Activated naive CD4-positive, alpha-beta T cell treated with anti-CD3 and anti-CD28 coated beads for 36 hours (primary cell): ENCODE measurements at regions not wholly inside any gene's neighbourhood (a gene's known extent, or its start where the extent isn't known, plus 50 kb on each side); places are given as distances from the start of the nearest gene placed in this dataset.

ENCODE experiments used
- CTCF ChIA-PET: fragments of 350-600 bp; sonication (Branson Sonifier 250); formaldehyde crosslinking; loops from one replicate; lab custom pipeline; 2021; ENCODE audit warnings: antibody characterized with exemption; lab: Charles Lee
- DNase-seq: peaks from one replicate; pipeline ENCODE4 v3.0.0-alpha.2; 2020
- H3K27ac Mint-ChIP-seq: one replicate; pipeline ENCODE4 v1.8.0; 2021; ENCODE audit warnings: mild to moderate bottlenecking, mixed read lengths
- H3K27me3 Mint-ChIP-seq: one replicate; pipeline ENCODE4 v1.8.0; 2021; ENCODE audit warnings: low read depth, mixed read lengths
- H3K36me3 Mint-ChIP-seq: one replicate; pipeline ENCODE4 v1.8.0; 2021; ENCODE audit warnings: low read depth, mixed read lengths
- H3K4me1 Mint-ChIP-seq: one replicate; pipeline ENCODE4 v1.8.0; 2021; ENCODE audit warnings: low read depth, mixed read lengths
- H3K4me3 Mint-ChIP-seq: one replicate; pipeline ENCODE4 v1.8.0; 2021; ENCODE audit warnings: mild to moderate bottlenecking, moderate library complexity, mixed read lengths
- H3K9me3 Mint-ChIP-seq: one replicate; pipeline ENCODE4 v1.8.0; 2021; ENCODE audit warnings: mixed read lengths
- intact Hi-C: fragments of 100-400 bp; cut with micrococcal nuclease; formaldehyde crosslinking; loops from one replicate; pipeline ENCODE4 v1.15.1; 2023

DNA sequence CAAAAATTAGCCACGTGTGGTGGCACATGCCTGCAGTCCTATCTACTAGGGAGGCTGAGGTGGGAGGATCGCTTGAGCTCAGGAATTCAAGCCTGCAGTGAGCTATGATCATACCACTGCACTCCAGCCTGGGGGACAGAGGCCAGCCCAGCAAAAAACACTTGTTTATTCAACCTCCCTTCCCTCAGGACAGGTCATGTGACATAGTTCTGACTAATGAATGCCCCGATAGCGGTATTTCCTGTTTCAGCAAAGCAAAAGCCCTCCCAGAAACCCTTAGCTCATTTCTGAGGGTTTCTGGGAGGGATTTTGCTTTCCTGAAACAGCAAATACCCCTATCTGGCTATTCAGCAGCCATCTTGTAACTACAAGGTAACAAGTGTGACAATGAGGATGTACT, 157.1 kb downstream of the GATA3 start:
- Mint-ChIP-seq H3K27ac (no peak overlapping the region), H3K27me3 (no peaks in the 10 kb centered on the region), H3K36me3 (no peaks in the 10 kb centered on the region), H3K4me1 (peaks cover under 1% of the 10 kb centered on the region), H3K9me3 (no peaks in the 10 kb centered on the region), H3K4me3 (no peak overlapping the region)
- intact Hi-C loops = no loop called here
- CTCF ChIA-PET = interaction anchor here (0.6 kb wide), 1 partner anchor 505 kb away, joined by 3 read pairs; no protein-coding TSS in a partner anchor
- no peak for DNase-seq

GRCh38 chr10:8213735-8214134, 159.2 kb downstream of the GATA3 start:
- H3K36me3 Mint-ChIP-seq = no peaks in the 10 kb centered on the region
- CTCF ChIA-PET = no interaction called here
- DNase-seq = no peak

DNA sequence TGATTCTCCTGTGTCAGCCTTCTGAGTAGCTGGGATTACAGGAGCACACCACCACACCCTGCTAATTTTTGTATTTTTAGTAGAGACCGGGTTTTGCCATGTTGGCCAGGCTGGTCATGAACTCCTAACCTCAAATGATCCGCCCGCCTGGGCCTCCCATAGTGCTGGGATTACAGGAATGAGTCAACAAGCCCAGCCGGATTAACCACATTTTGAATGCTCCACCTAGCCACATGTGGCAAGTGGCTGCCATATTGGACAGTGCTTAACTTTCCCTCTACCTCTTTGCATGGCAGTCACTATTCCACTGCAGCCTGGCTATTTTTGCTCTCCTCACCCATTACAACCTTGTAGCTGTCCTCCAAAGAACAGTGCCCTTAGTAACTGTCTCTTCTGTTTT, 160.1 kb downstream of the GATA3 start:
- Mint-ChIP-seq H3K9me3 (peaks cover 5% of the 10 kb centered on the region), H3K27me3 (no peaks in the 10 kb centered on the region), H3K27ac (no peak overlapping the region), H3K4me1 (peaks cover 7% of the 10 kb centered on the region), H3K36me3 (no peaks in the 10 kb centered on the region), H3K4me3 (no peak overlapping the region)
- CTCF ChIA-PET = no interaction called here
- intact Hi-C loops = no loop called here
- no peak for DNase-seq

More at GRCh38 chr10:8213735-8214134, 159.2 kb downstream of the GATA3 start:
- peaks cover 3% of the 10 kb centered on the region for H3K9me3 Mint-ChIP-seq
- intact Hi-C loops = no loop called here
- H3K27ac Mint-ChIP-seq = no peak overlapping the region
- peaks cover 7% of the 10 kb centered on the region for H3K4me1 Mint-ChIP-seq
- H3K4me3 Mint-ChIP-seq = no peak overlapping the region
- H3K27me3 Mint-ChIP-seq = no peaks in the 10 kb centered on the region

DNA sequence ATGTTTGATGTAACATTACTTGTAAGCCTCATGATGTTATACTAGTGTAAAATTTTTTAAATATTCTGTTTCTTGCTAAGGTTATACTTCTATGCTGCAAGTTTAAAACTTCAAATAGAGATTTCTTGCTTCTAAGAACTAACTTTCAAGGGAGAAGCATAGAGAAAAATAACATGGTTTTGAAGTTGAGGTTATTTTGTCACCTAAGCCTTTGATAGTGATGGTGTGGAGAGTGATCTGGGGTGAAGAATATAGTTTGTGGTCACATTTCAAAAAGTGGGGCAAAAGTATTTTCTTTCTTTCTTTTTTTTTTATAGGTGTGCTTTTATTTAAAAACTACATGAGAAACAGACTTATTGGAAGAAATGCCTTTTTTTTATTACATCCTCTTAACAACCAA, 162.4 kb downstream of the GATA3 start:
- Mint-ChIP-seq H3K4me3 (no peak overlapping the region), H3K27me3 (no peaks in the 10 kb centered on the region), H3K4me1 (peaks cover 7% of the 10 kb centered on the region), H3K27ac (no peak overlapping the region), H3K36me3 (no peaks in the 10 kb centered on the region), H3K9me3 (peaks cover 5% of the 10 kb centered on the region)
- intact Hi-C loops = no loop called here
- CTCF ChIA-PET = interaction anchor here (0.6 kb wide), 1 partner anchor 83 kb away, joined by 3 read pairs; no protein-coding TSS in a partner anchor
- no peak for DNase-seq

- peaks cover 5% of the 10 kb centered on the region for H3K9me3 Mint-ChIP-seq
- intact Hi-C loops = no loop called here
- H3K4me3 Mint-ChIP-seq = no peak overlapping the region
- H3K27ac Mint-ChIP-seq = no peak overlapping the region
- CTCF ChIA-PET = no interaction called here
- H3K27me3 Mint-ChIP-seq = no peaks in the 10 kb centered on the region
- H3K36me3 Mint-ChIP-seq = no peaks in the 10 kb centered on the region
- DNase-seq = no peak
- peaks cover 14% of the 10 kb centered on the region for H3K4me1 Mint-ChIP-seq
Observed at GRCh38 chr10:8221451-8221850, 167.0 kb downstream of the GATA3 start.

DNA sequence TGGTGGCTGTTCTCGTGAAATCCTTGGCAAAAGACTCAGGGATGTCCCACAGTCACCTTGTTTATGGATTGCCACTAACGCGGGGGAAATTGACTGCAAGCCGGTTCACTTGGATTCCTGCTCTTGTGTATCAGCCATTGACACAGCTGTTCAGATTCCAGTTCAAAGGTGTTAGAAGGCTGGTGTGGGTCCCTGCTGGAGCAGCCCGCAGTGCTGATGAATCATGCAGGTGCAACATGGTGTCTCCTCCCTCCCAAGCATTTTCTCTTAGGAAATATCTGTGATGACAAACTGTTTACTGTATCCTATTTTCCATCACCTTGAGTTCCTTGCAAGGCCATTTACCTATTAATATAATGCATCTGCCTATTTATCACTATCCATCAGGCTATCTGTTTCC, 170.1 kb downstream of the GATA3 start:
- H3K27ac Mint-ChIP-seq = no peak overlapping the region
- H3K36me3 Mint-ChIP-seq = no peaks in the 10 kb centered on the region
- CTCF ChIA-PET = no interaction called here

DNA sequence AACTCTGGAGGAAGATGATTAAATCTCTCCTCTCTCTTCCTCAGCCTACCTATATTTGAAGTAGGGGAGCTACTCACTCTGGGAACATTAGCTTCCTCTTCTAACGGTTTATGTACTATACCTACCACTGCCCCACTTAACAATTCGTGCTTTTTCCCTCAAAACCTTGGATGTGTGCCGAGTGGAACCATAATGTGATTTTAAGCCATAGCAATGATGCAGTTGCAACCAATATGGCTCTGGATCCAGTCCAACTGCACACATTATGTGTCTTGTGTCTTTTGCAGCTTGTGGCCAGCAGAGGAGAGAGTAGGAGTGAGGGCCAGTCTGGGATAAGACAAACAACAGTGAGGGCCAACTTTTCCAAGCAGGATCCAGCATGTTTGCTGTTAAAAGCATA, 170.7 kb downstream of the GATA3 start:
- CTCF ChIA-PET = no interaction called here
- Mint-ChIP-seq H3K9me3 (no peaks in the 10 kb centered on the region), H3K4me1 (peaks cover 18% of the 10 kb centered on the region), H3K27ac (no peak overlapping the region), H3K36me3 (no peaks in the 10 kb centered on the region), H3K4me3 (no peak overlapping the region), H3K27me3 (no peaks in the 10 kb centered on the region)
- DNase-seq = no peak
- intact Hi-C loops = no loop called here

More for the DNA sequence above, 170.1 kb downstream of the GATA3 start:
- intact Hi-C loops = no loop called here
- Mint-ChIP-seq H3K4me3 (no peak overlapping the region), H3K4me1 (peaks cover 18% of the 10 kb centered on the region), H3K27me3 (no peaks in the 10 kb centered on the region), H3K9me3 (no peaks in the 10 kb centered on the region)
- no peak for DNase-seq

GRCh38 chr10:8227246-8227645, 172.8 kb downstream of the GATA3 start:
- Mint-ChIP-seq H3K9me3 (no peaks in the 10 kb centered on the region), H3K36me3 (no peaks in the 10 kb centered on the region), H3K27ac (no peak overlapping the region), H3K27me3 (no peaks in the 10 kb centered on the region), H3K4me1 (peaks cover 25% of the 10 kb centered on the region), H3K4me3 (no peak overlapping the region)
- no peak for DNase-seq
- intact Hi-C loops = no loop called here
- CTCF ChIA-PET = no interaction called here

DNA sequence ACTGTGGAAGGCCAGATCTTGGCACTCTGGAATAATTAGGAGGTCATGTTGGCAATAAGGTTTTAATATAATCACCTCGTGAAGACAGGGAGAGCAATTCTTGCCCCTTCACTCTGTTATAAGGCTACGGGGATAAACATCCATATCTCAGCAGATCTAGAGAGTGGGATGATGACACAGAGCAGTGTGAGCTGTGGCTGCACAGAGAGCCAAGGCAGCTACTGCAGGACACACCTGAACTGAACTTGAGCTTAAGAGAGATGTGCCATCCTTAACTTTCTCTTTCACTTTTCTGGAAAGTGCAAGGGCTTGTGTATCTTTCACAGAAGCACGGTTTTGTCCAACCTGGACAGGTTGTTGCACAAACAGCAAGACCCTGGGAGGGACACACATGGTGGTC, 174.7 kb downstream of the GATA3 start:
- intact Hi-C loops = no loop called here
- Mint-ChIP-seq H3K36me3 (no peaks in the 10 kb centered on the region), H3K9me3 (no peaks in the 10 kb centered on the region), H3K4me1 (peaks cover 25% of the 10 kb centered on the region), H3K27ac (no peak overlapping the region), H3K27me3 (no peaks in the 10 kb centered on the region), H3K4me3 (no peak overlapping the region)
- CTCF ChIA-PET = no interaction called here
- DNase-seq = no peak

DNA sequence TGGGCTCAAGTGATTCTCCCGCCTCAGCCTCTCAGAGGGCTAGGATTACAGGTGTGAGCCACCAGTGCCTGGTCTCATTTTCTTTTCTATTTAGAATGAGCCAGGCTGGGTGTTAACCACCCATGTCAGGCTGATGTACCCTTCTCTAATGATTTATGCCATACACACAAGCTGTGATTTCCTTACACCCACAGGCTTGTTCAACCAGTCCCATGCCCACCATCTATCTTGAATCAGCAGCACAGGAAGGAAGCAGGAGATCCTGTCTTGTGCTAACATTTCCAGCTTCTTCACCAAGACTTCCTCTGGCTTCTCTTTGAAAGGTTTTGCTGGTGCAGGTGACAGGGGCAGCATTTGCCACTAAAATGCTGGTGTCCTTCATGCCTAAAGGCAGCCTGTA, 176.4 kb downstream of the GATA3 start:
- no peaks in the 10 kb centered on the region for H3K27me3 Mint-ChIP-seq
- no peak for DNase-seq
- peaks cover 17% of the 10 kb centered on the region for H3K4me1 Mint-ChIP-seq
- no peaks in the 10 kb centered on the region for H3K36me3 Mint-ChIP-seq
- H3K9me3 Mint-ChIP-seq = no peaks in the 10 kb centered on the region
- H3K27ac Mint-ChIP-seq = no peak overlapping the region
- H3K4me3 Mint-ChIP-seq = no peak overlapping the region
- CTCF ChIA-PET = no interaction called here
- intact Hi-C loops = no loop called here

- Mint-ChIP-seq H3K27me3 (no peaks in the 10 kb centered on the region), H3K4me3 (no peak overlapping the region), H3K9me3 (no peaks in the 10 kb centered on the region), H3K27ac (no peak overlapping the region), H3K36me3 (no peaks in the 10 kb centered on the region), H3K4me1 (peaks cover 23% of the 10 kb centered on the region)
- CTCF ChIA-PET = interaction anchor here (0.6 kb wide), 1 partner anchor 18 kb away, joined by 3 read pairs; no protein-coding TSS in a partner anchor
- no peak for DNase-seq
- intact Hi-C loops = no loop called here
Observed at GRCh38 chr10:8233049-8233448, 178.6 kb downstream of the GATA3 start.

GRCh38 chr10:8233832-8234259, 179.4 kb downstream of the GATA3 start:
- intact Hi-C loops = no loop called here
- no peak overlapping the region for H3K27ac Mint-ChIP-seq
- H3K9me3 Mint-ChIP-seq = no peaks in the 10 kb centered on the region
- peaks cover 24% of the 10 kb centered on the region for H3K4me1 Mint-ChIP-seq
- CTCF ChIA-PET = no interaction called here
- H3K36me3 Mint-ChIP-seq = no peaks in the 10 kb centered on the region
- H3K4me3 Mint-ChIP-seq = no peak overlapping the region
- DNase-seq = no peak
- H3K27me3 Mint-ChIP-seq = no peaks in the 10 kb centered on the region

DNA sequence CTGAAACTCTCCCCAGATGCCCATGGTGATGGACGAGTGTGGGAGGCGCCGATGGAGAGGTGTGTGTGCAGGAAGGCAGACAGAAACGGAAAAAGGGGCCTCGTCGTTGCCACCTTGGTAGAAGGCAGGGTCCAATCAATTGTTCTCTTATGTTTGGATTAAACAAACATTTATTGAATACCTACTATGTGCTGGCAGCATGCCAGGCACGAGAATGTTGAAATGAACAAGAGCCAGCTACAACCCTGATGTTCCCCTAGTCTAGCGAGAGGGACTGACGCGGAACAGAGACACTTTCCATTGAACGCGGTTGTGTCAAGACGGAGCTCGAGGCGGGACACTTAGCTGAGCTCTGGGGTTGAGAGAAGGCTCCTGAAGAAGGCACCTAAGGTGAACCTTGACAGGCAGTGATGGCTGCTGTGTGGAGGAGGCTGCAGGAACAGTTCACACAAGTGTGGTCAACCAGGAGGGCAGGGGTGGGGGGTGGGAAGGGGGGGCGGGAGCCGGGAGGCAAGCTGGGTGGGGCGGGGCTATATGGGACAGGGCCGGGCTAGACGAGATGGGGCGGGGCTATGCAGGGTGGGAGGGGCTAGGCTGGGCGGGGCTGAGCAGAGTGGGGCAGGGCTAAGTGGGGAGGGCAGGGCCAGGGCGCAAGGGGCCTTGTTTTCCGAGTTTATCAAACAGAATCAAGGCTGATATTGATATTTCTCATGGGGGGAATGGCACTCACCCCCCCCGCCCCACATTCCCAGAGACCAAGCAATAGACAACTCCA, 181.0 kb downstream of the GATA3 start:
- H3K27ac Mint-ChIP-seq = no peak overlapping the region
- no peaks in the 10 kb centered on the region for H3K27me3 Mint-ChIP-seq
- CTCF ChIA-PET = no interaction called here
- no peaks in the 10 kb centered on the region for H3K9me3 Mint-ChIP-seq
- peaks cover 27% of the 10 kb centered on the region for H3K4me1 Mint-ChIP-seq
- DNase-seq = no peak
- H3K36me3 Mint-ChIP-seq = no peaks in the 10 kb centered on the region
- H3K4me3 Mint-ChIP-seq = no peak overlapping the region
- intact Hi-C loops = no loop called here
